ENCODE measurements at regions not wholly inside any gene's neighbourhood (a gene's known extent, or its start where the extent isn't known, plus 50 kb on each side); places are given as distances from the start of the nearest gene placed in this dataset.

DNA sequence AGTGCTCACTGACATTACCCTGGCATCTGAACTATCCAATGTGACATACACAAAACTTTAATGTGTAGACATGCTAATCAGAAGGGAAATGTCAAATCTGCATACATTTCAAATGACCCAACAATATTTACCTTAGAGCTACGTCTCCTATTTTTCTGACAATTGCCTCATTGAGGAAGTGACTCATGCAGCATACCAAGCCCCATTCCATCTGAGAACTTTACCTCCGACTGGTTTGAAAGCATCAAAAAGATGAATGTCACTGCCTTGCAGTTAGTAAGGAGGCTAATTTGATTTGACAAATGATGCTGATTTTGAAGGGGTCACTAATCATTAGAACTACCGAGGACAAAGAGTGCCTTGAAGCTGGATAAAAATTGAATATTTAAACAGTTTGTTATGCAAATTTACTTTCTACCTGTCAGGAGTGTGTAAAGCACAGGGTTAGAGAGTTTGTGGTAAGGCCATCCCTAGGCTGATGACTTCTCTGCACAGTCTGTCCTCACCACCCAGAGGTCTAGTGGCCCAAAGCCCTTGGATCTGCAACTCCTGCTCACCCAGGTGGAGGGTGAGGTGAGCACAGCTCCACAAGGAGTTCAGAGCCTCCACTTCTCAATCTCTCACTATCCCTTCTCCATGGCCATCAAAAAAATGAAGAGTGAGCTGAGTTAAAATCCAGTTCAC is 500.3 kb upstream of the C1orf87 start:
- no peak for DNase-seq

DNA sequence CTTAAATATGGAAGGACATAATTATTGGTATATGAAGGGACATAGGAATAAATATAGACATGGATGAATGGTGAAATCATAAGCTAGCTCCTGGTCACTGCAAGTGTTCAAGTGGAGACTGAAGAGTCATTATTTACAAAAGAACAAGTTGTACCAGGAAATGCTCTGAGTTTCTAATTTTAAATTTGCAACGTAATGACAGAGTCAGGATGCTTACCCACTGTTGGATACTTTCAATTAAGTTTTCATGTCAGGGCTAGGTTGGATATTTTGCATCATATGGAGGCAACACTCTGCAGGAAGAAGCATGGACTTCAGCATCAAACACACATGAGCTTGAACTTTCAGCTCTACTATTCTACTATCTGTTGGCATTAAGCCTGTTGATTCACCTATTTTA is 499.6 kb upstream of the C1orf87 start:
- DNase-seq, result no peak

DNA sequence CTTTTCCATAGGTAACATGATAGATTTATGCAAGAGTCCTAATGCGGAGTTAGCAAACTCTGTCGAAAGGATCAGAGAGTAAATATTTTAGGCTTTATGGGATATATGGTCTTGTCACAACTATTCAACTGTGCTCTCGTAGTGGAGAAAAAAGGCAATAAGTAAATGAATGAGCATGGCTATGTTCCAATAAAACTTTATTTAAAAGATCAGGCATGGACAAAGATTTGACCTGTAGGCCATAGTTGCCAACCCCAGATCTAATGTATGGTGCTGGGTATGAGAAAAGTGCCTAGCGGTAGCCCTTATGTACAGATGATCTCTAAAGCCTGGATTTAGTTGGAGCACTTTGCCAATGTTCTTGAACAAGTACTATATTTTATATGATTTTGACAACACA is 498.8 kb upstream of the C1orf87 start:
- no peak for DNase-seq

DNA sequence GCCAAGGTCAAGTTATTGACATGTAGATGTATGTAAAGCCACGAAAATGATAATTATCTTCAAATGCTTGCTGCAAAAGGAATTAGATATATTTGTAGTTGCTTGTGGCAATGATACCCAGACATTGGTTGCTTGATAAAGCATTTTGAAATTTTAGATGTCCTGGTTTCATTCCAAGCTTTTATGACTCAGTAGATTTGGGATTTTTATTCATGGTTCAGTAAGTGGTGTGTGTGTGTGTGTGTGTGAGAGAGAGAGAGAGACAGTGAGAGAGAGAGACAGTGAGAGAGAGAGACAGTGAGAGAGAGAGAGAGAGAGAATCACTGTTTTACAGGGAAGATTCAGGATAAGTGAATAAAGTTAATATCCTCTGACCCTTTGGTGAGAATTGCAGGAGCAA is 498.2 kb upstream of the C1orf87 start:
- DNase-seq, result no peak

DNA sequence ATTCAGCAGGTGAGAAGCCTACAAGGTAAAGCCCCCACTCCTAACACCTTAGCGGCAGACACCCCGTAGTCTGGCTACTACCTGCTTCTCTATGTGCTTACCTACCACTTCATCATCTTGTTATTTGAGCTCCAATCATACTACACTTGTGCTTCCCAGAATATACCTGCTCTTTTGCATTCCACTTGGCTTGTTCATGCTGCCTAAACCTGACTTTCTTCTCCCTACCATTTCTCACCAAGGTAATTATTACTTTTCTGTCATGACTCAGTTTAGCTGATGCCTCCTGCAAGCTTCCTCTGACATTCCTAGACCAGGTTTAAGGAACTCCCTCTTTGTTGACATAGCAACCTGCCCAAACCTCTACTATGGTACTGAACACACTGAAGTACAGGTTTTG is 495.6 kb upstream of the C1orf87 start:
- DNase-seq, result no peak

DNA sequence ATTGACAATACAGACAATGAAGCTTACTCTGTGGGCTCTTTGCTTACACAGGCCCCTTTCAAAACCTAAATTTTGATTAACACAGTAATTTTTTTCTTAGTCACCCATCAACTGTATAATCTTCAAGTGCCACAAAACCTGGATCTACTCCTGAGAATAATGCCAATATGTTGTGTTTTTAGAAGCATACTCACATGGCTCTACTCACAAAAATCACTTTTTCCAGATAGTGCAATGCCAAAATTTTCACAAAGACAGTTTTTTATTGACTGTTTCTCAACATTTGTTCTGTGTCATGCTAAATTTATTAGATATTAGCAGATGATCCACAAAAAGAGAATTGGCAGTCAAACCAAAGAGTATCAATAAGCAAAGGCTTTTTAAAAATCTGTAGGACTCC is 493.7 kb upstream of the C1orf87 start:
- no peak for DNase-seq

DNA sequence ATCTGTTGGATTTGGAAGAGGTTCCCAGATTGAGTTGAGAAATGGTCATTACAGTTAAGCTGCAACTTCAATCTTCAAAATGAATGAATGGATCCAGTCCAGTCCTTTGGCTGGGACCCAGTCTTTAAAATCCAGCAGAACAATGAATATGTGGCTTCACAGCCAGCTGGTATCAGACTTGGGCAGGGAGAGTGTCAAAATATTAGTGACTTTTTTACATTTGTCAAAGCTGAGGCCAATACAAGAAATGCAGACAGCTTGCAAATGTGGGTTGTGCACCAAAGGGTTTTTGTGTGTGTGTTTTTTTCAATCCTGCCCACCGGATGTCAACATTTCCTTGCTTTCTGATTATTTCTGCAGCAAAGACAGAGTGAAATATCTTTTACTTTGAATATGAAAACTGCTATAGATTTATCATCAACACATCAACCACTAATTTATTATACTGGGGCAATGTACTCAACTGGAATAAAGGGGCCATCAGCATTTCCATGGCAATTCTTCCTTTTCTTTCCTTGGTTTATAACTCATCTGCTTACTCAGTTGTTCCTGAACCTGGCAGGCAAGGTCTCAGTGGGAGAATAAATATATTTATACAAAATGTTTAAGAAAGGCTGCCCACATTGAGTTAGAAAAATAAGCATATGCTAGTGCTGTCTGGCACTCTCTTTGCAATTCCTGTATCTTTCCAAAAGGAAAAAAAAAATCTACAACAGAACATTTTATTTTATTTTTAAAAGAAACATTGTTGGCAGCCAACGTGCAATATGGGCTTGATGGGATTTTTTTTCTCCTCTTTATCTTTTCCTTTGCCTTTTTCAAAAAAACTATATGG is 491.6 kb upstream of the C1orf87 start:
- DNase-seq, result no peak

DNA sequence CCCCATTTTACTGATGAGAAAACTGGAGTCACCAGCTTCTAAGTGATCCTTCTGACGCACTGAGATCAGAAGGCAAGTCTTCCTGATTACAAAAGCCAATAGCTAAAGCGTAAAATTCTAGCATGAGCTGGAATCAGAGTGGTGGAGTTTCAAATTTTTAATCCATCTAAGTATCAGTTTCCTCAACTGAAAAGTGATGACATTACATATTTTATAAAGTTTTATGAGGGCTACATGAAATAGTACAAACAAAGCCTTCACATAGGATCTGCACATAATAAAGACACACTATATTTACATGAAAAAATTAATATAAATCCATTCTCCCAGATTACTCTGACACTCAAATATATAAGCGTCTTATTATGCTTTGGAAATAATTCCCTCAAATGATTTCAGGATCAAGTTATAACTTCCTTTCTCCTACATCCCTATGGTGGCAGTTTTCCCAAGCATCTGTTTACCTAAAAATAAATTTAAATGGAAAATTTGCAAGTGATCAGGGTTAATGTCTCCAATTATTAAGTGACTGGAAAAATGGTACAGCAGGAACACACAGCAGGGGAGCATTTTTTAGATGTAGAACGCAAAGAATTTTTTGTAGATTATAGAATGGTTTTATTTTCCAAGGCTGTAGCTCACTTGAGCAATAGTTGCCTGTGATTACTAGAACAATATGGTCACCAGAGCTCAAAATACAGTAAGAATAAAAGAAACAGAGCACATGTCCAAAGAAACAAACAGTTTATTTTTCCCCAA is 490.4 kb upstream of the C1orf87 start:
- no peak for DNase-seq

DNA sequence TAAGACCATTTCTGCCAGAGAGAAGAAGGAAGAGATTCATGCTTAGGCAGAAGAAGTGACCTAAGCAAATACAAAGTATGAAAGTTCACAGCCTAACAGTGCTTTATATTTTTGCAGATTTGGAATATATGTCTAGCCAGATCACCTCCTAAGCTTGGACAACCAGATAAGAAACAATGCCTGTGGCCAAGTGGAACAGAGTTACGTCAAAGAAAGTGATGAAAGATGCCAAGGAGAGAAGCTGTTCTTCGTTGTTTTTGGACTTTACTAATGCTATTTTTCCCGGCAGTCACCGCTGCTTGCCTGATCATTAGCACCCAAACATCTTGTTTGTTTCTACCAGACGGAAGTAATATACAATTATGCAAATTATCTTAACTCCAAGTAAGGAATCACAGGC is 489.2 kb upstream of the C1orf87 start:
- DNase-seq, result no peak

DNA sequence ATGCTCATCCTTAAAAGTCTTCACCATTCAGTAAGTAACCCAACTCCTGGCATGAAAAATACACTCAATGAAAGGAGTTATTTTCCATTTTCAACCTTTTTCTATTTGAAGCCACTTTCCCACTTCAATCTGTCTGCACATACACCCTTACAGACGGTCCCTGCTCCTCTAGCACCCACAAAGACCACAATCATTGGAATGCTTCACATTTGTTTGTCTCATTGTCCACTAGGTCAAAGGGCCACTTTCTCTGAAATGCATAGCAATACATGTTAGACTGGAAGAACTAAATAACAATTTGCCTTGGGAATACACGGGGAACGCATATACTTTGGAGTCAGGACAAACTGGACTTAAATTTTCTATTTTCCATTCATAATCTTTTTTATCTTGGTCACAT is 487.1 kb upstream of the C1orf87 start:
- no peak for DNase-seq

DNA sequence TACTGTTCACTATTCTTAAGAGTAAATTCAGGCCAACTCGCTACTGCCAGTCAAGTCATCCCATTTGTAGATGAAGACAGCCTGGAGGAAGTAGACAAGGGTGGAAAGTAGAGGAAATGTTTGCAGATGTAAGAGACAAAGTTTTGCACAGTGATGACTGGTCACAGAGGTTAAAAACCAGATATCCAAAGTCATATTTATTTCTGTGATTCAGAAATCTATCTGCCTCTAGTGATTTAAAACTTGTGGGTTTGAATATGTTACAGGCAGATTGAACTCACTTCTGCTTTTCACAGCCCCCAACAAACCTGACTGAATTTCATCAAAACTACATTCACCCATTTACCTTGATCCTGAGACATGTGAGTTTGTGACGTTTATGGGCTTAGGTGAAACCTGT is 484.7 kb upstream of the C1orf87 start:
- DNase-seq, result no peak

DNA sequence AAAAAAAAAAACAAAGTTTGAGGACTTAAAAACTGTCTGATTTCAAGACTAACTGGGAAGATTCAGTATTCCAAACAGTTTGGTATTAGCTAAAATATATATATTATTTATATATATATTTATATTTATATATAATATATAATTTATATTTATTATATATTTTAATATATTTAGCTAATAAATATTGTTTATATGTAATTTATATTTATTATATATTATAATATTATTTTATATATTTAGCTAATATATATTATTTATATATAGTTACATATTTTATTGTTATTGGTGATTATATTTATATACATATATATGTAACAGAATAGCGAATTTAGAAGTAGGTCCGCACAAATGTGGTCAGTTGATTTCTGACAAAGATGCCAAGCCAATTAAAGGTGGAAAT is 480.2 kb upstream of the C1orf87 start:
- no peak for DNase-seq

DNA sequence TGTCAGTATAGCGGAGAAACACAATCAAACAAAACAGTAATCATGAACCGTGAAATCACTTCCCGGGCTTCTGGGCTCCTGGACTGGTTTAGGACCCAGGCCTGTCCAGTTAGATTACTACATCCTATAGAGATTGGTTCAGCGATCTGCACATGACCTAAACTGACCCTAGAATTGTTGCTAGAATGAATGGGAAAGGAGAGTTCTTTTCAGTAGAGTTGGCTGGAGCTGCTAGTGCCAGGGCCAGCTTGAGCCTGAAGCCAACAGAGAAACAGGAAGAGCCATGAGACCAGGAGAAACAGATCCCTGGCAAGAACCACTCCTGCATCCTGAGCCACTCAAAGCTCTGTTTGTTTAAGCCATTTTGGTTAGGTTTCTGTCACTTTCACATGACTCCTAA is 474.3 kb upstream of the C1orf87 start:
- no peak for DNase-seq

DNA sequence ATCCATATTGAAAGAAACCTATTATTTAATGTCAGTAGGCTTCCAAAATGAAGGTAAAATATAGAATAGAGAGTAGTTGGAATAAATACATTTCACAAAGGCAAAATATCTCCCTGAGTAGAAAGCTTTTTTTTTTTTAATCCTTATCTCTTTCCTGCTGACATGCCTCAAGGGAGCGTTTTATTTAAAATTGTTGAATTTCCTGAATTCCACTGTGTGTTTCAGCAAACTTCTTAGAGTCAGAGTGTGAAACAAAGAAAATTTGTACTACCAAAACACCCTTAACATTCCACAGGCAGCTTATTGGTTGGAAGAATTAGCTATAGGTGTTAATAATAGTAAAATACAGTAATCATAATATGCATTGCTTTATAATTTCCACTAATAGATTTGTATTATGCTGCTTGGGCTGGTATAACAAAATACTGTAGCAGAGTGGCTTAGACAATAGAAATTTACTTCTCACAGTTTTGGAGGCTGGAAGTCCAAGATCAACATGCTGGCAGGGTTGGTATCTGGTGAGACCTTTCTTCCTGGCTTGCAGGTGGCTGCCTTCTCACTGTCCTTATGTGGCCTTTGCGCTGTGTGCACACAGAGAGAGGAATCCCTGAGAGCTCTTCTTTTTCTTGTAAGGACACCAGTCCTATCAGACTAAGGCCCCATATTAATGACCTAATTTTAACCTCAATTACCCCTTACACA is 468.4 kb upstream of the C1orf87 start:
- DNase-seq, result no peak

DNA sequence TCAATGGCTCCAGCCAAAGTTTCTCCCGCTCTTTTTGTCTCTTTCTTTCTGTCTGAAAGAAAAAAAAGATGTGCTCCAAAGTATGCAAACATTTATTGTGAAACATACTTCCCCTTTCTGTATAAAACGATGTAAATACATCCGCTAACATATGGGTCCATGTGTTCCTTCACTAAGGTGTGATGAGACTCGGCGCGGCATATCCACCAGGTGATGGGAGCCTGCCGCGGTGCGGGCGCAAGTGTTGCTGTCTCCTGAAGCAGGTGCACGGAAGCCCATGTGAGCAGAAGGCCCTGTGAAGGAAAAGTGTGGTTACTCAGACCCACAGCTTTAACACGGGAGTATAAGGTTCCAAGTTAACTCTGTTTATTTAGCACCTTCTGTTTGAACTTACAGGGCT is 466.6 kb upstream of the C1orf87 start:
- no peak for DNase-seq

DNA sequence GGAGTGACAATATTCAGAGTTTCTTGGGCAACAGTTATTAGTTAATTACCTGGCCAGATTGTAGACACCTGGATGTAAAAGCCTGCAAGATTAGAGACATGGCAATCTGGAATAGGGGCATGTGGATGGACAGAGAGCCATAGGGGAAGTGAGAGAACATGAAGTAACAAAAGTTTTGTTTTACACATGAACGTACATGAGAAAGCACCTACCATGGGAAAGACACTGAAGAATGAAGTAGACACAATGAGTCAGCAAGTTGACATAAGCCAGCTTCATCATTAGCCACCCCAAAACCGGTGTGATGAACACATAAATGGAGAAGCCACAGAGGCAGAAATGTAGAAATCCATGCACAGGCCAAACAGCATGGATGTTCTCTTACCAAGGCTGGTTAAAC is 462.1 kb upstream of the C1orf87 start:
- DNase-seq, result no peak

DNA sequence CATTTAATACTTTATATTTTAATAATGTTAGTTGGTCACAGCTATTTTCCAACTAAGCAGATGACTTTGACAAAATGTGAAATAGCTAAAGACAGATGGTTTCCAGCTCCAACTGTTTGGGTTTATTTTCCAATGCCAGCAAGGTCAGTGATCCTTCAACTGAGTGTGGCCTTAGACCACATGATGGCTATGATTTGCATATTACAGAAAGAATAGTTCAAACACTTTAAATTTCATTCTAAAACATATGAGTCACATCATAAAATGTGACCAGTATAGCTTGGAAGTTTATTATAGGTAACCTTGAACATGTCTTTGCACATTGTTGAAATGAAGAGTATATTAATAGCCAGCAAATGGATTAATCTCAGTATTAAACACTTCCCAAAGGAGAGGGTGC is 454.0 kb upstream of the C1orf87 start:
- DNase-seq, result no peak

DNA sequence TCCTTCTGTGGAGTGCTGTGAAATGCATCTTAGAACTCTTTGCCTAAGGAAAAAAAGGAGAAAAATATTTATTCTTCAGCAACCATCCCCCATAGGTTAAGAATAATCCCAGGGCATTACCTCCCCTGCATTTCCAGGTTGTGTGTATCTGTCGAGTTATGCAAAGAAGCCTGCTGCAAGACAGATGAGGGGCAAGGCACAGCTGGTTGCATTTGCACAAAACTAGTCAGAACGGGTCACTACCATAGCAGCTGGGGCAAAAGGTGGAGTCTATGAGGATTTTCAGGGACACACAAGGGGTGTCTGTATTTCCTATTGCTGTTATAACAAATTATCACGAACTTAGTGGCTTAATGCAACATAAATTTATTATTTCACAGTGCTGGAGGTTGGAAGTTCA is 443.4 kb upstream of the C1orf87 start:
- no peak for DNase-seq

DNA sequence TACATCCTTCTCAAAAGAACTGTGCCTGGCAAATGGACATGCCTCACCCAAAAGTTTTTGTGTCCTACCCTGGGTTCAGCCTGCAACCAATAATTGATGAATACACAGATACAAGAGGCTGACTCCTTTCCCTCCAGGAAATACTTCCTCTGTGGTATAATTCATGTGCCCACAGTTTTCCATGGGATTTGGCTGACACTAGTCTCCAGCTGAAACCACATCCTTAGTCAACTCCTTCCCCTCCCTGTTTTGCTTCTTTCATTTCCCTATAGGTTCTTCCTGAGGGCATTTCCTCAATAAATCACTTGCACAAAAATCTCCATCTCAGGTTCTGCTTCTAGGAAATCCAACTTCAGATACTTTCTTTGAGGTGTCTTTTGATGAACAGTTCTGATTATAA is 436.6 kb upstream of the C1orf87 start:
- DNase-seq, result no peak

DNA sequence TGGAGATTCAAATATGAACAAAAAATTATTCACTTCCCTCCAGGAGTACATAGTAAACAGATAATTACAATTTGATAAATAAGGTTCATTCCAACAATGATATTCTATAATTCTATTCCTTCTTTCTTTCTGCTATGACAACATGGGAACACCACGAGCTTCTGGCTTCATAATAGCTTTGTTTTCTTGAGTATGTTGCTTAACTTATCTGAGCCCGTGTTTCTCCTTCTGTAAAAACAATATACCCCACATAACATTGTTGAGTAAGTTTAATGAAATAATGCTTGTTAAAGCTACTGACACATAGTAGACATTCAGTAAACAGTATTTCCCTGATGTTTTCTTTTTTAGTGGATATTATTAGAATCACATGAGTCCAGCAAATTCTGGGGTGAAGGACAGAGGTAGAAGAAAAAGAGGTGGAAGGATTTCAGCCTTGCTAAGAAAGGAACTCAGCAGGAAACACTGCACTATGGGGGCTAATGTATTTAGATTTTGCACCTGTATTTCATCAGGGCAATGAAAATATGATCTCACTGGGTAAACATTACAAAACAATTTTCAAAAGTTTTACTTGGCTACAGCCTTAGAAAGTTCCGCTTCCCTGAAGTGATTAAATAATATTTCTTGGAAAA is 430.8 kb upstream of the C1orf87 start:
- DNase-seq, result no peak

DNA sequence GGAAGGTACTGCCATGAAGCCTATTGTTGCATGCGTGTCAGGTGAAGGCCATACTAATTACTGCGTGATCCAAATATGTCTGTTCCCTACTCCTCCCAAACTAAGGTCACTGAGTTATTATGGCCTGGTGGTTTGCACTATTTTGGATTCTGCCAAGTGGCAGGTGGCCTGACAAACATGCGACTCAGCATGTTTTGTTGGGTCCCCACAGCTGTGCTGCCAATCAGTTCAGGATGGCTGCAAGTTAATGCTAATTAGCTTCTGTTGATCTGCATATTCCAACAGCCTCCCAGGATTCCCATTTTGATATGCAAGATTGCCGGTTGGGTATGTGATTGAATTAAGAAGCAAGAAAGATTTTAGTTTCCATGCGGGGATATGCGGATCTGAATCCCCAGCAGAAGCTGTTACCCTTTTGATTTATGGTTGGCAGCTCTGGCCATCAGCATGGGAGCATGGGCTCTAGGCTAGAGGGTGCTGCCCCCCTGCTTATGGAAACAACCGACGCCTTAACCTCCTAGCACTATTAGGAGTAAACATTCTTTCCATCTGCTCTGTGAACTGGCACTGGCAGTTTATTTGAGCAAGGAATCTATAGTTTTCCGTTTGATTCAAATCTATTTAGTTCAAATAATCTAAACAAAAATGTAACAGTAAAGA is 429.8 kb upstream of the C1orf87 start:
- no peak for DNase-seq

DNA sequence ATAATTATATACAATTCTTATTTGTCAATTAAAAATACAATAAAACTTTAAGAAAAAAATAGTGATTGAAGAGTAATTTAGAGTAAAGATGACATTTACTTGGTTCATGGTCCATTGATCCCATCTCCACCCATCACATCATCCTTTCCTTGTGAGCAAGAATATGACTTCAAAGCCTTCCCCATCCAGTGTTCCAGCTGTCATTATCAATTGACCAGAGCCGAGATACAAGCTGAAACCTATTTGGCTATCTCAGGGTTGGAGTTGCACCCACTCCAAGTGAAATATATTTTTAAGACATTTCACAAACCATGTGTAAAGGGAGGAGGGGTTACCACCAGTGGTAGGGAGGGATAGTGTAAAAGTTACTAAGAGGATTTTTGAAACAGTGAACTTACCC is 428.9 kb upstream of the C1orf87 start:
- DNase-seq, result no peak
